K562 (cell line): ENCODE measurements at regions not wholly inside any gene's neighbourhood (a gene's known extent, or its start where the extent isn't known, plus 50 kb on each side); places are given as distances from the start of the nearest gene placed in this dataset.

ENCODE experiments used
- EZH2 ChIP-seq: IDR thresholded peaks from 2 replicates; pipeline ENCODE4 v1.6.1; 2012; ENCODE audit warnings: low read depth, mild to moderate bottlenecking, inconsistent platforms, low read length, borderline replicate concordance
- GABPA ChIP-seq: fragments of 200-800 bp; sonication (Bioruptor generic); conservative IDR thresholded peaks from 2 replicates; pipeline ENCODE4 v1.6.1; 2016; ENCODE audit warnings: low read depth, missing genetic modification characterization, missing compliant biosample characterization
- HIVEP1 ChIP-seq: fragments of 250-450 bp; sonication (Bioruptor Pico); IDR thresholded peaks from 2 replicates; pipeline ENCODE4 v1.4.0; 2020; ENCODE audit warnings: mild to moderate bottlenecking
- HNRNPUL1 ChIP-seq: fragments of 200-400 bp; formaldehyde crosslinking; IDR thresholded peaks from 2 replicates; pipeline ENCODE4 v1.6.1; 2017; ENCODE audit warnings: low read length
- MEF2A ChIP-seq: IDR thresholded peaks from 2 replicates; pipeline ENCODE4 v1.6.1; 2011; ENCODE audit warnings: low read depth, mild to moderate bottlenecking, low read length, moderate library complexity; ENCODE audit not compliant: control insufficient read depth
- NFYB ChIP-seq: IDR thresholded peaks from 2 replicates; pipeline ENCODE4 v1.6.1; 2011; ENCODE audit warnings: mild to moderate bottlenecking, moderate library complexity; ENCODE audit not compliant: insufficient read length; ENCODE audit errors: extremely low read depth
- TBL1XR1 ChIP-seq, 2 experiments: IDR thresholded peaks; 2 replicates each; pipeline ENCODE4 v1.6.1; 2012; ENCODE audit warnings: improper control_type of control experiment in 2 of 2, low read length in 2 of 2, mild to moderate bottlenecking in 1 of 2
- TEAD4 ChIP-seq, 2 experiments: sonication (generic) in 1 of 2; formaldehyde crosslinking in 1 of 2; IDR thresholded peaks; 2 replicates each; pipeline versions ENCODE4 v1.6.1 to v1.8.0; 2012 to 2022; ENCODE audit warnings: borderline replicate concordance in 1 of 2, inconsistent platforms in 1 of 2, low read length in 1 of 2, mild to moderate bottlenecking in 1 of 2, missing genetic modification reagents in 1 of 2
- XRCC5 ChIP-seq: fragments of 200-400 bp; formaldehyde crosslinking; IDR thresholded peaks from 2 replicates; pipeline ENCODE4 v1.6.1; 2017; ENCODE audit warnings: low read depth, mild to moderate bottlenecking, low read length
- TF ChIP-seq, protein P1 (sequence below), 2 experiments: fragments of 450-650 bp; formaldehyde crosslinking in 1 of 2; IDR thresholded peaks; 2 replicates each; pipeline versions ENCODE4 v1.4.0 to v1.6.1; 2014 to 2020; ENCODE audit warnings: mild to moderate bottlenecking in 2 of 2, borderline replicate concordance in 1 of 2, low read depth in 1 of 2
- TF ChIP-seq, protein P2 (sequence below): sonication (generic); formaldehyde crosslinking; IDR thresholded peaks from 2 replicates; pipeline ENCODE4 v1.4.0; 2020; ENCODE audit warnings: mild to moderate bottlenecking, missing genetic modification reagents
- TF ChIP-seq, protein P3 (sequence below), 3 experiments: IDR thresholded peaks in 2 of 3; conservative IDR thresholded peaks in 1 of 3; 2 replicates each; pipeline ENCODE4 v1.5.1; 2011 to 2012; ENCODE audit warnings: low read length in 3 of 3, mild to moderate bottlenecking in 3 of 3, control low read depth in 2 of 3, improper control_type of control experiment in 1 of 3, inconsistent platforms in 1 of 3, low read depth in 1 of 3, mixed read lengths in 1 of 3, moderate library complexity in 1 of 3; ENCODE audit not compliant: insufficient read depth in 2 of 3

DNA sequence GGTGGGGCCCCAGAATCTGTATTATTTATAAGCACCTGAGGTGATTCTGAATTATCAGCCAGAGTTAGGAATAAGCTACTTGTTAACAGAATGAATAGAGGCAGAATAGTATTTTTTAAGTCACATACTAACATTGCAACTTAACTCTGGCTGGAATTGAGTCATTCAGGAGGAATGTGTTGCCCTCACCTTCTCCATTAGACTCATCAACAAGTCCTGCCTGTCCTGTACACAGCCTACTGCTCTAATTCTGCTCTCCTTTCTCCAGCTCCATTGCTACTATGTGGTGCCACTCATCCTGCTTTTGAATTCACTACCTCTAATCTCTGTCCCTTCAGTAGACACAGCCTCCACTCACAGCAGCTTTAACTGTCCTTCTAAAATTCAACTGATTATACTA is 669.4 kb downstream of the DHX35 start:
- TF ChIP-seq, protein P1, sequence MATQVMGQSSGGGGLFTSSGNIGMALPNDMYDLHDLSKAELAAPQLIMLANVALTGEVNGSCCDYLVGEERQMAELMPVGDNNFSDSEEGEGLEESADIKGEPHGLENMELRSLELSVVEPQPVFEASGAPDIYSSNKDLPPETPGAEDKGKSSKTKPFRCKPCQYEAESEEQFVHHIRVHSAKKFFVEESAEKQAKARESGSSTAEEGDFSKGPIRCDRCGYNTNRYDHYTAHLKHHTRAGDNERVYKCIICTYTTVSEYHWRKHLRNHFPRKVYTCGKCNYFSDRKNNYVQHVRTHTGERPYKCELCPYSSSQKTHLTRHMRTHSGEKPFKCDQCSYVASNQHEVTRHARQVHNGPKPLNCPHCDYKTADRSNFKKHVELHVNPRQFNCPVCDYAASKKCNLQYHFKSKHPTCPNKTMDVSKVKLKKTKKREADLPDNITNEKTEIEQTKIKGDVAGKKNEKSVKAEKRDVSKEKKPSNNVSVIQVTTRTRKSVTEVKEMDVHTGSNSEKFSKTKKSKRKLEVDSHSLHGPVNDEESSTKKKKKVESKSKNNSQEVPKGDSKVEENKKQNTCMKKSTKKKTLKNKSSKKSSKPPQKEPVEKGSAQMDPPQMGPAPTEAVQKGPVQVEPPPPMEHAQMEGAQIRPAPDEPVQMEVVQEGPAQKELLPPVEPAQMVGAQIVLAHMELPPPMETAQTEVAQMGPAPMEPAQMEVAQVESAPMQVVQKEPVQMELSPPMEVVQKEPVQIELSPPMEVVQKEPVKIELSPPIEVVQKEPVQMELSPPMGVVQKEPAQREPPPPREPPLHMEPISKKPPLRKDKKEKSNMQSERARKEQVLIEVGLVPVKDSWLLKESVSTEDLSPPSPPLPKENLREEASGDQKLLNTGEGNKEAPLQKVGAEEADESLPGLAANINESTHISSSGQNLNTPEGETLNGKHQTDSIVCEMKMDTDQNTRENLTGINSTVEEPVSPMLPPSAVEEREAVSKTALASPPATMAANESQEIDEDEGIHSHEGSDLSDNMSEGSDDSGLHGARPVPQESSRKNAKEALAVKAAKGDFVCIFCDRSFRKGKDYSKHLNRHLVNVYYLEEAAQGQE (IDR thresholded peaks at IDR 0.05; ENCODE audit: borderline replicate concordance) = no peak
- TF ChIP-seq, protein P1 (CRISPR knock-in tag; IDR thresholded peaks at IDR 0.05; ENCODE audit: low read depth) = no peak
- no peak for TF ChIP-seq TBL1XR1 (IDR thresholded peaks at IDR 0.05; ENCODE audit: low read length in 2 of 2)
- TF ChIP-seq, protein P2, sequence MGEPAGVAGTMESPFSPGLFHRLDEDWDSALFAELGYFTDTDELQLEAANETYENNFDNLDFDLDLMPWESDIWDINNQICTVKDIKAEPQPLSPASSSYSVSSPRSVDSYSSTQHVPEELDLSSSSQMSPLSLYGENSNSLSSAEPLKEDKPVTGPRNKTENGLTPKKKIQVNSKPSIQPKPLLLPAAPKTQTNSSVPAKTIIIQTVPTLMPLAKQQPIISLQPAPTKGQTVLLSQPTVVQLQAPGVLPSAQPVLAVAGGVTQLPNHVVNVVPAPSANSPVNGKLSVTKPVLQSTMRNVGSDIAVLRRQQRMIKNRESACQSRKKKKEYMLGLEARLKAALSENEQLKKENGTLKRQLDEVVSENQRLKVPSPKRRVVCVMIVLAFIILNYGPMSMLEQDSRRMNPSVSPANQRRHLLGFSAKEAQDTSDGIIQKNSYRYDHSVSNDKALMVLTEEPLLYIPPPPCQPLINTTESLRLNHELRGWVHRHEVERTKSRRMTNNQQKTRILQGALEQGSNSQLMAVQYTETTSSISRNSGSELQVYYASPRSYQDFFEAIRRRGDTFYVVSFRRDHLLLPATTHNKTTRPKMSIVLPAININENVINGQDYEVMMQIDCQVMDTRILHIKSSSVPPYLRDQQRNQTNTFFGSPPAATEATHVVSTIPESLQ (CRISPR knock-in tag) = no peak
- no peak for TF ChIP-seq MEF2A
- TF ChIP-seq, protein P3, sequence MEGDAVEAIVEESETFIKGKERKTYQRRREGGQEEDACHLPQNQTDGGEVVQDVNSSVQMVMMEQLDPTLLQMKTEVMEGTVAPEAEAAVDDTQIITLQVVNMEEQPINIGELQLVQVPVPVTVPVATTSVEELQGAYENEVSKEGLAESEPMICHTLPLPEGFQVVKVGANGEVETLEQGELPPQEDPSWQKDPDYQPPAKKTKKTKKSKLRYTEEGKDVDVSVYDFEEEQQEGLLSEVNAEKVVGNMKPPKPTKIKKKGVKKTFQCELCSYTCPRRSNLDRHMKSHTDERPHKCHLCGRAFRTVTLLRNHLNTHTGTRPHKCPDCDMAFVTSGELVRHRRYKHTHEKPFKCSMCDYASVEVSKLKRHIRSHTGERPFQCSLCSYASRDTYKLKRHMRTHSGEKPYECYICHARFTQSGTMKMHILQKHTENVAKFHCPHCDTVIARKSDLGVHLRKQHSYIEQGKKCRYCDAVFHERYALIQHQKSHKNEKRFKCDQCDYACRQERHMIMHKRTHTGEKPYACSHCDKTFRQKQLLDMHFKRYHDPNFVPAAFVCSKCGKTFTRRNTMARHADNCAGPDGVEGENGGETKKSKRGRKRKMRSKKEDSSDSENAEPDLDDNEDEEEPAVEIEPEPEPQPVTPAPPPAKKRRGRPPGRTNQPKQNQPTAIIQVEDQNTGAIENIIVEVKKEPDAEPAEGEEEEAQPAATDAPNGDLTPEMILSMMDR (IDR thresholded peaks at IDR 0.05 in 2 of 3, conservative IDR thresholded peaks at IDR 0.05 in 1 of 3; ENCODE audit: insufficient read depth in 2 of 3, low read depth in 1 of 3, low read length in 3 of 3) = no peak
- no peak for TF ChIP-seq HIVEP1 (CRISPR knock-in tag)
- no peak for TF ChIP-seq TEAD4 (IDR thresholded peaks at IDR 0.05; ENCODE audit: low read length)
- no peak for TF ChIP-seq TEAD4 (CRISPR knock-in tag; IDR thresholded peaks at IDR 0.05; ENCODE audit: borderline replicate concordance)
- no peak for TF ChIP-seq GABPA (tag)
- no peak for TF ChIP-seq EZH2
- TF ChIP-seq NFYB = no peak
- no peak for TF ChIP-seq HNRNPUL1
- TF ChIP-seq XRCC5 = no peak
